ENCODE measurements at regions not wholly inside any gene's neighbourhood (a gene's known extent, or its start where the extent isn't known, plus 50 kb on each side); places are given as distances from the start of the nearest gene placed in this dataset.

- DNase-seq, result no peak
These were observed 557.0 kb downstream of the SLITRK1 start for GRCh38 chr13:83325125-83325853.

GRCh38 chr13:83311886-83312577 lies 570.2 kb downstream of the SLITRK1 start:
- DNase-seq, result no peak

GRCh38 chr13:83298617-83299016 lies 583.7 kb downstream of the SLITRK1 start:
- no peak for DNase-seq

GRCh38 chr13:83297586-83298290 lies 584.5 kb downstream of the SLITRK1 start:
- DNase-seq, result no peak

GRCh38 chr13:83295686-83296085 lies 586.6 kb downstream of the SLITRK1 start:
- no peak for DNase-seq

GRCh38 chr13:83286737-83287136 lies 595.5 kb downstream of the SLITRK1 start:
- no peak for DNase-seq

- peak; percentile 15 for DNase-seq
These were observed 600.6 kb downstream of the SLITRK1 start for GRCh38 chr13:83281654-83282053.

- no peak for DNase-seq
These were observed 607.6 kb downstream of the SLITRK1 start for GRCh38 chr13:83274679-83275078.

GRCh38 chr13:83272652-83273240 lies 609.5 kb downstream of the SLITRK1 start:
- no peak for DNase-seq

- DNase-seq, result no peak
These were observed 610.2 kb downstream of the SLITRK1 start for GRCh38 chr13:83272076-83272475.

GRCh38 chr13:83265279-83265678 lies 617.0 kb downstream of the SLITRK1 start:
- no peak for DNase-seq

GRCh38 chr13:83248751-83249150 lies 633.5 kb downstream of the SLITRK1 start:
- DNase-seq, result no peak

- no peak for DNase-seq
These were observed 649.6 kb downstream of the SLITRK1 start for GRCh38 chr13:83232626-83233025.

- DNase-seq, result no peak
These were observed 652.5 kb downstream of the SLITRK1 start for GRCh38 chr13:83229574-83230305.

- DNase-seq, result no peak
These were observed 658.7 kb downstream of the SLITRK1 start for GRCh38 chr13:83223546-83223945.

- DNase-seq, result no peak
These were observed 660.4 kb downstream of the SLITRK1 start for GRCh38 chr13:83221813-83222241.

- DNase-seq, result no peak
These were observed 661.0 kb downstream of the SLITRK1 start for GRCh38 chr13:83221256-83221655.

- DNase-seq, result no peak
These were observed 662.0 kb downstream of the SLITRK1 start for GRCh38 chr13:83220241-83220640.

- no peak for DNase-seq
These were observed 662.4 kb downstream of the SLITRK1 start for GRCh38 chr13:83219832-83220231.

GRCh38 chr13:83216479-83217245 lies 665.6 kb downstream of the SLITRK1 start:
- no peak for DNase-seq

GRCh38 chr13:83215627-83216026 lies 666.6 kb downstream of the SLITRK1 start:
- no peak for DNase-seq

- DNase-seq, result no peak
These were observed 667.8 kb downstream of the SLITRK1 start for GRCh38 chr13:83214452-83214851.

Measured in hindlimb muscle (tissue), 1 donor.